GM04503 (cell line): ENCODE measurements at regions not wholly inside any gene's neighbourhood (a gene's known extent, or its start where the extent isn't known, plus 50 kb on each side); places are given as distances from the start of the nearest gene placed in this dataset.

Experiments
- DNase-seq: peaks from one replicate; pipeline ENCODE4 v3.0.0-alpha.2; 2012; ENCODE audit warnings: low read depth

- no peak for DNase-seq
Measured at GRCh38 chr2:111715987-111716904, 167.7 kb downstream of the ANAPC1 start.

GRCh38 chr2:111716905-111717775, 166.9 kb downstream of the ANAPC1 start:
- no peak for DNase-seq
